HG02970 (cell line): ENCODE measurements at regions not wholly inside any gene's neighbourhood (a gene's known extent, or its start where the extent isn't known, plus 50 kb on each side); places are given as distances from the start of the nearest gene placed in this dataset.
A peak's percentile ranks its signal among the peaks of the same experiment; 100 is the strongest.
"Not testable (repeated sequence)": the region's sequence is repeated elsewhere in the genome, so short reads cannot be mapped to it uniquely, and the experiment has no call there.

Experiments used
- ATAC-seq: cut with Tn5 transposase; IDR thresholded peaks from one replicate; pipeline ENCODE4 v1.9.1; 2021; ENCODE audit warnings: mild to moderate bottlenecking, moderate library complexity, moderate number of reproducible peaks; ENCODE audit not compliant: unreplicated experiment, low FRiP score

GRCh38 chr9:15372455-15372854 lies 50.2 kb upstream of the SNAPC3 start:
- ATAC-seq, result no peak

- no peak for ATAC-seq
Measured at GRCh38 chr9:15371448-15371845, 51.2 kb upstream of the SNAPC3 start.

DNA sequence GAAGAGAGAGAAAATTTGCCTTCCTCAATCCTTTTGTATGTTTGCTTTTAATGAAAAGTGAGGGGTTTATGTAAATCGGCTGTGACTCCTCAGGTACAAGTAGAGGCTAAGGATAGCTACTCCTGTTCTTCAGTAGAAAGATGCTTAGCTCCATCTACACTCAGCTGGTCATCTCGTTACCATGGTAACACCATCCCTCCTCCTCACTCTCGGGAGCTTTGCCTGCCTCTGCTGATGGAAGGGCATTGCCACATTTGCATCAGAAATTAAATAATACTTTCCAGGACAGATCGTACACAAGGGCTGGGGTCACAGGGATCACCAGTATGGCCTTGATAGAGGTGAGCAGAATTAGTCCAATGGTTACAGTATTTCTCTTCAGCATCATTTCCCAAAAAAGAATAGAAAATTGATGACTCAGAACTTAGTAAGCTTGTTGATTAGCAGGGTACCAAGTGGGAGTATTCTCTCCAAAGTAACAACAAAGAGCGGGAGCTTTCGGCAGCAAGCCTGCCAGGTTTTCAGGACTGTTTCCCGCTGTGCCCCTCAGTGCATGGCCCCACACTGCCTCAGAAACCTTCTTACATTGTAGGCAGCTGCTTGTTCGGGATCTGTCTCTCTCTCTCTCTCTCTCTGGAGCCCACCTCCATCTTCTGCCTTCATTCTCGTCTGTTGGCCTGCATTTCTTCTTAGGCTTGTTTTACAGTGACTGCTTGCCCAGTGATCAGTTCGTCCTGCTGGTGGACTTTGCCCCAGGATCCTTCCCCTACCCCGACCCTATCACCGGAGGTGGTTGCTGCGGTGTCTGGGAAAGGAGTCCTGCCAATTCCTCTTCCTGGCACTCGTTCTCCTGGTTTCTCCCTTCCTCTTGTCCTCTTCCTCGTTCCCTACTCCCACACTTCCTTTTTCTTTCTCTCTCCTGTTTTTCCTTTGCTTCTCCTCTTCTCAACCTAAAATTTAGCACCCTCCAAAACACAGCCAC lies 51.9 kb upstream of the SNAPC3 start:
- no peak for ATAC-seq

GRCh38 chr9:15369871-15370270 lies 52.8 kb upstream of the SNAPC3 start:
- no peak for ATAC-seq

DNA sequence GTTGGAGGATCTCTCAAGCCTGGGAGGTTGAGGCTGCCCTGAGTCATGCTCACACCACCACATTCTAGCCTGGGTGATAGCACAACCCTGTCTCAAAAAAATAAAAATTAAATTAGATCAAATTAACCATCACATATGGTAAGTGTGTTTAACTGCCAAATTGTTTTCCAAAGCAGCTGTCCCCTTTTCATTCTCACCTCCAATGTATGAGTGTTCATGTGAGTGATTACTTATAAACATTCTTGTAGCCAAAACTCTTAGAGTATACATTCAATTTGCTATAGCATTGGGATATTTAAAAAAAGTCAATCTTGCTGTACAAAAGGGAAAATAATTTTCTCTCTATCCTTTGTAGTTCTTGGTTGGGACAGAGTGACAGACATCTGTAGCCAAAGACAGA lies 53.4 kb upstream of the SNAPC3 start:
- ATAC-seq, result no peak

DNA sequence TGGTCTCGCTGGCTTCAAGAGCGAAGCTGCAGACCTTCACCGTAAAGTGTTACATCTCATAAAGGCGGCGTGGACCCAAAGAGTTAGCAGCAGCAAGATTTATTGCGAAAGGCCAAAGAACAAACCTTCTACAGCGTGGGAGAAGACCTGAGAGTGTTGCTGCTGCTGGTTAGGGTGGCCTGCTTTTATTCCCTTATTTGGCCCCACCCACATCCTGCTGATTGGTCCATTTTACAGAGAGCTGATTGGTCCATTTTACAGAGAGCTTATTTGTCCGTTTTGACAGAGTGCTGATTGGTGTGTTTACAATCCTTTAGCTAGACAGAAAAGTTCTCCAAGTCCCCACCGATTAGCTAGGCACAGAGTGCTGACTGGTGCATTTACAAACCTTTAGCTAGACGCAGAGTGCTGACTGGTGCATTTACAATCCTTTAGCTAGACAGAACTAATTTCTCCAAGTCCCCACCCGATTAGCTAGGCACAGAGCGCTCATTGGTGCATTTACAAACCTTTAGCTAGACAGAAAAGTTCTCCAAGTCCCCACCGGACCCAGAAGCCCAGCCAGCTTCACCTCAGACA lies 57.6 kb upstream of the SNAPC3 start:
- not testable (repeated sequence) for ATAC-seq

DNA sequence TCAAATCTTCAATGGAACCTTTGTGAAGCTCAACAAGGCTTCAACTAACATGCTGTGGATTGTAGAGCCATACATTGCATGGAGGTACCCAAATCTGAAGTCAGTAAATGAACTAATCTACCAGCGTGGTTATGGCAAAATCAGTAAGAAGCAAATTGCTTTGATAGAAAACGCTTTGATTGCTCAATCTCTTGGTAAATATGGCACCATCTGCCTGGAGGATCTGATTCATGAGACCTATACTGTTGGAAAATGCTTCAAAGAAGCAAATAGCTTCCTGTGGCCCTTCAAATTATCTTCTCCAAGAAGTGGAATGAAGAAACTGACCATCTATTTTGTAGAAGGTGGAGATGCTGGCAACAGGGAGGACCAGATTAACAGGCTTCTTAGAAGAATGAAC lies 54.7 kb upstream of the TTC39B start:
- ATAC-seq, result no peak

GRCh38 chr9:15357050-15357653 lies 50.1 kb upstream of the TTC39B start:
- ATAC-seq, result peak; percentile 76
